GM23338 (cell line): ENCODE measurements at regions not wholly inside any gene's neighbourhood (a gene's known extent, or its start where the extent isn't known, plus 50 kb on each side); places are given as distances from the start of the nearest gene placed in this dataset.

ENCODE experiments used
- ATAC-seq: fragments of 200-7000 bp; cut with Tn5 transposase; 3 replicates; pipeline ENCODE4 v1.9.1; 2020
- DNase-seq: peaks from one replicate; pipeline ENCODE4 v3.0.0-alpha.2; 2015; ENCODE audit warnings: low spot score
- H2AFZ ChIP-seq: fragments of 200-600 bp; sonication (generic); 2 replicates; pipeline ENCODE4 v1.8.0; 2016; ENCODE audit warnings: antibody characterized with exemption, mild to moderate bottlenecking, moderate library complexity
- H3F3A ChIP-seq: fragments of 200-600 bp; sonication (generic); replicated peaks from 2 replicates; pipeline ENCODE4 v1.8.0; 2017; ENCODE audit warnings: antibody characterized with exemption, mixed run types, low read depth
- H3K27ac ChIP-seq: fragments of 200-600 bp; sonication (generic); 2 replicates; pipeline ENCODE4 v1.6.1; 2016; ENCODE audit warnings: low read depth
- H3K27me3 ChIP-seq: fragments of 200-600 bp; sonication (generic); 2 replicates; pipeline ENCODE4 v1.8.0; 2016; ENCODE audit warnings: mild to moderate bottlenecking, mixed run types, moderate library complexity; ENCODE audit not compliant: insufficient read depth
- H3K36me3 ChIP-seq: fragments of 200-600 bp; sonication (generic); 2 replicates; pipeline ENCODE4 v1.8.0; 2016; ENCODE audit warnings: mild to moderate bottlenecking; ENCODE audit not compliant: insufficient read depth
- H3K4me1 ChIP-seq: fragments of 200-600 bp; sonication (generic); 2 replicates; pipeline ENCODE4 v1.8.0; 2016; ENCODE audit warnings: mild to moderate bottlenecking, moderate library complexity; ENCODE audit not compliant: insufficient read depth
- H3K4me2 ChIP-seq: fragments of 200-600 bp; sonication (generic); 2 replicates; pipeline ENCODE4 v1.7.1; 2017; ENCODE audit warnings: mixed run types
- H3K4me3 ChIP-seq: fragments of 200-600 bp; sonication (generic); 2 replicates; pipeline ENCODE4 v1.6.1; 2016; ENCODE audit warnings: mixed run types
- H3K79me2 ChIP-seq: fragments of 200-600 bp; sonication (generic); replicated peaks from 2 replicates; pipeline ENCODE4 v1.8.0; 2017; ENCODE audit warnings: mild to moderate bottlenecking; ENCODE audit not compliant: insufficient read depth
- H3K9me2 ChIP-seq: fragments of 200-600 bp; sonication (generic); 2 replicates; pipeline ENCODE4 v1.8.0; 2017; ENCODE audit not compliant: insufficient read depth
- H4K20me1 ChIP-seq: fragments of 200-600 bp; sonication (generic); replicated peaks from 2 replicates; pipeline ENCODE4 v1.8.0; 2017; ENCODE audit warnings: mild to moderate bottlenecking; ENCODE audit not compliant: insufficient read depth
- H3K27ac Mint-ChIP-seq: 2 replicates; pipeline ENCODE4 v1.8.0; 2020; ENCODE audit warnings: inconsistent platforms, mild to moderate bottlenecking, moderate library complexity, mixed read lengths
- H3K27me3 Mint-ChIP-seq: 3 replicates; pipeline ENCODE4 v1.8.0; 2022; ENCODE audit warnings: low read depth, mild to moderate bottlenecking, moderate library complexity, mixed read lengths, inconsistent platforms; ENCODE audit not compliant: insufficient read depth, poor library complexity
- H3K36me3 Mint-ChIP-seq: 3 replicates; pipeline ENCODE4 v1.8.0; 2021; ENCODE audit warnings: low read depth, mild to moderate bottlenecking, inconsistent platforms, moderate library complexity, mixed read lengths
- H3K4me1 Mint-ChIP-seq: 3 replicates; pipeline ENCODE4 v1.8.0; 2020; ENCODE audit warnings: mild to moderate bottlenecking, inconsistent platforms, mixed read lengths
- H3K4me3 Mint-ChIP-seq: 3 replicates; pipeline ENCODE4 v1.8.0; 2021; ENCODE audit warnings: moderate library complexity, mild to moderate bottlenecking, inconsistent platforms, mixed read lengths
- H3K9me3 Mint-ChIP-seq: 3 replicates; pipeline ENCODE4 v1.8.0; 2020; ENCODE audit warnings: moderate library complexity, mild to moderate bottlenecking, inconsistent platforms, mixed read lengths
- CREB1 ChIP-seq: fragments of 250-450 bp; sonication (Bioruptor Pico); IDR thresholded peaks from 2 replicates; pipeline ENCODE4 v1.5.0; 2020; ENCODE audit warnings: low read depth, mild to moderate bottlenecking, moderate library complexity
- EZH2 ChIP-seq: fragments of 200-600 bp; sonication (generic); IDR thresholded peaks from one replicate; pipeline ENCODE4 v1.8.0; 2017; ENCODE audit warnings: antibody characterized with exemption, mild to moderate bottlenecking, low read depth; ENCODE audit not compliant: unreplicated experiment
- EZH2phosphoT487 ChIP-seq: fragments of 200-600 bp; sonication (generic); IDR thresholded peaks from one replicate; pipeline ENCODE4 v1.8.1; 2018; ENCODE audit warnings: antibody characterized with exemption; ENCODE audit not compliant: unreplicated experiment
- JUNB ChIP-seq: IDR thresholded peaks from one replicate; pipeline ENCODE4 v1.6.1; 2016; ENCODE audit warnings: antibody characterized with exemption; ENCODE audit not compliant: unreplicated experiment
- NANOG ChIP-seq: IDR thresholded peaks from 2 replicates; pipeline ENCODE4 v1.6.1; 2016; ENCODE audit warnings: antibody characterized with exemption, borderline replicate concordance
- POLR2AphosphoS5 ChIP-seq: IDR thresholded peaks from 2 replicates; pipeline ENCODE4 v1.6.1; 2016; ENCODE audit warnings: antibody characterized with exemption, low read depth
- REST ChIP-seq: IDR thresholded peaks from one replicate; pipeline ENCODE4 v1.6.1; 2018; ENCODE audit warnings: antibody characterized with exemption; ENCODE audit not compliant: unreplicated experiment
- STAT1 ChIP-seq: IDR thresholded peaks from one replicate; pipeline ENCODE4 v1.6.1; 2016; ENCODE audit warnings: antibody characterized with exemption; ENCODE audit not compliant: unreplicated experiment
- ZNF114 ChIP-seq: fragments of 250-450 bp; sonication (Bioruptor Pico); IDR thresholded peaks from 2 replicates; pipeline ENCODE4 v1.5.0; 2020; ENCODE audit warnings: mild to moderate bottlenecking, moderate library complexity
- ZNF331 ChIP-seq: fragments of 250-450 bp; sonication (Bioruptor Pico); IDR thresholded peaks from 2 replicates; pipeline ENCODE4 v1.5.0; 2020; ENCODE audit warnings: low read depth, mild to moderate bottlenecking, moderate library complexity
- TF ChIP-seq, protein P1 (sequence below): fragments of 250-450 bp; sonication (Bioruptor Pico); IDR thresholded peaks from 2 replicates; pipeline ENCODE4 v1.5.0; 2020; ENCODE audit warnings: mild to moderate bottlenecking, moderate library complexity
- TF ChIP-seq, protein P2 (sequence below): IDR thresholded peaks from 2 replicates; pipeline ENCODE4 v1.6.1; 2016; ENCODE audit warnings: antibody characterized with exemption
- TF ChIP-seq, protein P3 (sequence below), 2 experiments: fragments of 200-600 bp in 1 of 2; sonication (generic) in 1 of 2; conservative IDR thresholded peaks; 2 replicates each; pipeline versions ENCODE4 v1.5.1 to v1.6.1; 2016 to 2017; ENCODE audit warnings: antibody characterized with exemption in 2 of 2, low read depth in 2 of 2, mild to moderate bottlenecking in 2 of 2, moderate library complexity in 1 of 2

DNA sequence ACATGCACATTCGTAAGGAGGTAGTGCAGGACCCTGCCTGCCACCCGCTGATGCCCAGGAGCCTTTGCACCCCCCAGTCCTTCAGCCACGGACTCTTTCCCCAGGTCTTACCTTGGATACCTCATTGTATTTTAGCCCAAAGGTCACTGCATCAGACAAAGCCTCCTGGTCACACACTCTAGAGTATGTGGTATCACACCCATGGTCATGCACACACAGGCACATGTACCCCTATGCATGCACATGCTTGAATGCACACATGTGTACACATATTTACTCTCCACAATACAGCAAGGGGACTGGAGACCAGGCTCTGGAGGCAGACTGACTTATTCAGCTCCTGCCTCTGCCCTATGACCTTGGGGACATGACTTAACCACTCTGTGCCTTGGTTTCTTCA, 357.5 kb downstream of the C16orf95 start (continued):
- TF ChIP-seq, protein P1, sequence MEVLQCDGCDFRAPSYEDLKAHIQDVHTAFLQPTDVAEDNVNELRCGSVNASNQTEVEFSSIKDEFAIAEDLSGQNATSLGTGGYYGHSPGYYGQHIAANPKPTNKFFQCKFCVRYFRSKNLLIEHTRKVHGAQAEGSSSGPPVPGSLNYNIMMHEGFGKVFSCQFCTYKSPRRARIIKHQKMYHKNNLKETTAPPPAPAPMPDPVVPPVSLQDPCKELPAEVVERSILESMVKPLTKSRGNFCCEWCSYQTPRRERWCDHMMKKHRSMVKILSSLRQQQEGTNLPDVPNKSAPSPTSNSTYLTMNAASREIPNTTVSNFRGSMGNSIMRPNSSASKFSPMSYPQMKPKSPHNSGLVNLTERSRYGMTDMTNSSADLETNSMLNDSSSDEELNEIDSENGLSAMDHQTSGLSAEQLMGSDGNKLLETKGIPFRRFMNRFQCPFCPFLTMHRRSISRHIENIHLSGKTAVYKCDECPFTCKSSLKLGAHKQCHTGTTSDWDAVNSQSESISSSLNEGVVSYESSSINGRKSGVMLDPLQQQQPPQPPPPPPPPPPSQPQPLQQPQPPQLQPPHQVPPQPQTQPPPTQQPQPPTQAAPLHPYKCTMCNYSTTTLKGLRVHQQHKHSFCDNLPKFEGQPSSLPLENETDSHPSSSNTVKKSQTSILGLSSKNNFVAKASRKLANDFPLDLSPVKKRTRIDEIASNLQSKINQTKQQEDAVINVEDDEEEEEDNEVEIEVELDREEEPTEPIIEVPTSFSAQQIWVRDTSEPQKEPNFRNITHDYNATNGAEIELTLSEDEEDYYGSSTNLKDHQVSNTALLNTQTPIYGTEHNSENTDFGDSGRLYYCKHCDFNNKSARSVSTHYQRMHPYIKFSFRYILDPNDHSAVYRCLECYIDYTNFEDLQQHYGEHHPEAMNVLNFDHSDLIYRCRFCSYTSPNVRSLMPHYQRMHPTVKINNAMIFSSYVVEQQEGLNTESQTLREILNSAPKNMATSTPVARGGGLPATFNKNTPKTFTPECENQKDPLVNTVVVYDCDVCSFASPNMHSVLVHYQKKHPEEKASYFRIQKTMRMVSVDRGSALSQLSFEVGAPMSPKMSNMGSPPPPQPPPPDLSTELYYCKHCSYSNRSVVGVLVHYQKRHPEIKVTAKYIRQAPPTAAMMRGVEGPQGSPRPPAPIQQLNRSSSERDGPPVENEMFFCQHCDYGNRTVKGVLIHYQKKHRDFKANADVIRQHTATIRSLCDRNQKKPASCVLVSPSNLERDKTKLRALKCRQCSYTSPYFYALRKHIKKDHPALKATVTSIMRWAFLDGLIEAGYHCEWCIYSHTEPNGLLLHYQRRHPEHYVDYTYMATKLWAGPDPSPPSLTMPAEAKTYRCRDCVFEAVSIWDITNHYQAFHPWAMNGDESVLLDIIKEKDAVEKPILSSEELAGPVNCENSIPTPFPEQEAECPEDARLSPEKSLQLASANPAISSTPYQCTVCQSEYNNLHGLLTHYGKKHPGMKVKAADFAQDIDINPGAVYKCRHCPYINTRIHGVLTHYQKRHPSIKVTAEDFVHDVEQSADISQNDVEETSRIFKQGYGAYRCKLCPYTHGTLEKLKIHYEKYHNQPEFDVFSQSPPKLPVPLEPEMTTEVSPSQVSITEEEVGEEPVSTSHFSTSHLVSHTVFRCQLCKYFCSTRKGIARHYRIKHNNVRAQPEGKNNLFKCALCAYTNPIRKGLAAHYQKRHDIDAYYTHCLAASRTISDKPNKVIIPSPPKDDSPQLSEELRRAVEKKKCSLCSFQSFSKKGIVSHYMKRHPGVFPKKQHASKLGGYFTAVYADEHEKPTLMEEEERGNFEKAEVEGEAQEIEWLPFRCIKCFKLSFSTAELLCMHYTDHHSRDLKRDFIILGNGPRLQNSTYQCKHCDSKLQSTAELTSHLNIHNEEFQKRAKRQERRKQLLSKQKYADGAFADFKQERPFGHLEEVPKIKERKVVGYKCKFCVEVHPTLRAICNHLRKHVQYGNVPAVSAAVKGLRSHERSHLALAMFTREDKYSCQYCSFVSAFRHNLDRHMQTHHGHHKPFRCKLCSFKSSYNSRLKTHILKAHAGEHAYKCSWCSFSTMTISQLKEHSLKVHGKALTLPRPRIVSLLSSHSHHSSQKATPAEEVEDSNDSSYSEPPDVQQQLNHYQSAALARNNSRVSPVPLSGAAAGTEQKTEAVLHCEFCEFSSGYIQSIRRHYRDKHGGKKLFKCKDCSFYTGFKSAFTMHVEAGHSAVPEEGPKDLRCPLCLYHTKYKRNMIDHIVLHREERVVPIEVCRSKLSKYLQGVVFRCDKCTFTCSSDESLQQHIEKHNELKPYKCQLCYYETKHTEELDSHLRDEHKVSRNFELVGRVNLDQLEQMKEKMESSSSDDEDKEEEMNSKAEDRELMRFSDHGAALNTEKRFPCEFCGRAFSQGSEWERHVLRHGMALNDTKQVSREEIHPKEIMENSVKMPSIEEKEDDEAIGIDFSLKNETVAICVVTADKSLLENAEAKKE, result no peak
- TF ChIP-seq STAT1 (no peak), JUNB (no peak), NANOG (no peak), EZH2phosphoT487 (no peak), POLR2AphosphoS5 (no peak), ZNF331 (no peak)

DNA sequence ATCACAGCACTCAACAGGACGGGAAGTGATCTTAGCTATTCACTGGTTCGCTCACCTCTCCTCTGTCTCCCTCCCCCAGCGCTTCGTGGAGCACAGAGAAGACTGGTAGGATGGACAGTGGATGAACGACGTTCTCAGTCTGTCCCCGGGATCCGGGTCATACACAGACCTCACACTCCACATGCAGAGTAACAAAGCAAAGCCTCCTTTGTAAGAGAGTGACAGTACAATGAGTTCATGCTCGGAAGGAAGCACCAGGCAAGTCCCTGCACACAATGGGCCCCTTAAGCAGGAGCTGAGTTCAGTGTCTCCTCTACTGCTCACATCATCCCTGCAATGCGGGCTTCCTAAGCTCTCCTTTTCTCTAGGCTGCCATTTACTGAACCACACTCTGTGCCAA, 356.9 kb downstream of the C16orf95 start:
- no peak overlapping the region for H3K27ac ChIP-seq
- H3K9me3 Mint-ChIP-seq, result no peaks in the 10 kb centered on the region
- DNase-seq (no peak), ATAC-seq (no peak)
- H3K4me1 Mint-ChIP-seq, result 0 out of 3 replicates have a peak, but pooled peaks cover 3% of the 10 kb centered on the region
- H3K36me3 Mint-ChIP-seq, result no peaks in the 10 kb centered on the region
- no peak overlapping the region for H2AFZ ChIP-seq
- H3K79me2 ChIP-seq, result no peaks in the 10 kb centered on the region
- H3K27me3 Mint-ChIP-seq, result peaks cover 6% of the 10 kb centered on the region
- no peaks in the 10 kb centered on the region for H3F3A ChIP-seq
- H4K20me1 ChIP-seq, result no peaks in the 10 kb centered on the region
- no peak overlapping the region for H3K4me3 Mint-ChIP-seq
- H3K27me3 ChIP-seq, result no peaks in the 10 kb centered on the region
- H3K9me2 ChIP-seq, result no peaks in the 10 kb centered on the region
- no peaks in the 10 kb centered on the region for H3K4me1 ChIP-seq
- H3K4me2 ChIP-seq, result no peak overlapping the region
- no peak overlapping the region for H3K27ac Mint-ChIP-seq
- no peak overlapping the region for H3K4me3 ChIP-seq
- H3K36me3 ChIP-seq, result no peaks in the 10 kb centered on the region; the same call in 1 of the 2 replicates
- TF ChIP-seq EZH2 (no peak), ZNF114 (CRISPR knock-in tag) (no peak), STAT1 (no peak), ZNF331 (no peak), EZH2phosphoT487 (no peak), POLR2AphosphoS5 (no peak), JUNB (no peak), REST (no peak), CREB1 (no peak), NANOG (no peak)
- TF ChIP-seq, protein P2, sequence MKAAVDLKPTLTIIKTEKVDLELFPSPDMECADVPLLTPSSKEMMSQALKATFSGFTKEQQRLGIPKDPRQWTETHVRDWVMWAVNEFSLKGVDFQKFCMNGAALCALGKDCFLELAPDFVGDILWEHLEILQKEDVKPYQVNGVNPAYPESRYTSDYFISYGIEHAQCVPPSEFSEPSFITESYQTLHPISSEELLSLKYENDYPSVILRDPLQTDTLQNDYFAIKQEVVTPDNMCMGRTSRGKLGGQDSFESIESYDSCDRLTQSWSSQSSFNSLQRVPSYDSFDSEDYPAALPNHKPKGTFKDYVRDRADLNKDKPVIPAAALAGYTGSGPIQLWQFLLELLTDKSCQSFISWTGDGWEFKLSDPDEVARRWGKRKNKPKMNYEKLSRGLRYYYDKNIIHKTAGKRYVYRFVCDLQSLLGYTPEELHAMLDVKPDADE, result no peak
- TF ChIP-seq, protein P3, sequence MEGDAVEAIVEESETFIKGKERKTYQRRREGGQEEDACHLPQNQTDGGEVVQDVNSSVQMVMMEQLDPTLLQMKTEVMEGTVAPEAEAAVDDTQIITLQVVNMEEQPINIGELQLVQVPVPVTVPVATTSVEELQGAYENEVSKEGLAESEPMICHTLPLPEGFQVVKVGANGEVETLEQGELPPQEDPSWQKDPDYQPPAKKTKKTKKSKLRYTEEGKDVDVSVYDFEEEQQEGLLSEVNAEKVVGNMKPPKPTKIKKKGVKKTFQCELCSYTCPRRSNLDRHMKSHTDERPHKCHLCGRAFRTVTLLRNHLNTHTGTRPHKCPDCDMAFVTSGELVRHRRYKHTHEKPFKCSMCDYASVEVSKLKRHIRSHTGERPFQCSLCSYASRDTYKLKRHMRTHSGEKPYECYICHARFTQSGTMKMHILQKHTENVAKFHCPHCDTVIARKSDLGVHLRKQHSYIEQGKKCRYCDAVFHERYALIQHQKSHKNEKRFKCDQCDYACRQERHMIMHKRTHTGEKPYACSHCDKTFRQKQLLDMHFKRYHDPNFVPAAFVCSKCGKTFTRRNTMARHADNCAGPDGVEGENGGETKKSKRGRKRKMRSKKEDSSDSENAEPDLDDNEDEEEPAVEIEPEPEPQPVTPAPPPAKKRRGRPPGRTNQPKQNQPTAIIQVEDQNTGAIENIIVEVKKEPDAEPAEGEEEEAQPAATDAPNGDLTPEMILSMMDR (conservative IDR thresholded peaks at IDR 0.05; ENCODE audit: low read depth in 2 of 2), result no peak
